Fibroblast of lung (primary cell): ENCODE measurements at regions not wholly inside any gene's neighbourhood (a gene's known extent, or its start where the extent isn't known, plus 50 kb on each side); places are given as distances from the start of the nearest gene placed in this dataset.

Experiments used
- DNase-seq, 2 donors: peaks; one replicate each; pipeline versions ENCODE4 v3.0.0 to v3.0.0-alpha.2; 2010; ENCODE audit warnings: low read depth in 2 of 2
- H2AFZ ChIP-seq: 2 replicates; pipeline ENCODE4 v1.5.1; 2012; ENCODE audit warnings: low read length, control low read depth, inconsistent platforms
- H3K27ac ChIP-seq: 2 replicates; pipeline ENCODE4 v1.5.1; 2011; ENCODE audit warnings: low read length, control low read depth; ENCODE audit not compliant: insufficient read depth
- H3K27me3 ChIP-seq: 2 replicates; pipeline ENCODE4 v1.5.1; 2011; ENCODE audit warnings: mild to moderate bottlenecking, low read length; ENCODE audit not compliant: control insufficient read depth, insufficient read depth
- H3K36me3 ChIP-seq: 2 replicates; pipeline ENCODE4 v1.5.1; 2011; ENCODE audit warnings: low read length; ENCODE audit not compliant: control insufficient read depth, insufficient read depth
- H3K4me1 ChIP-seq: 2 replicates; pipeline ENCODE4 v1.5.1; 2011; ENCODE audit warnings: low read length; ENCODE audit not compliant: control insufficient read depth, insufficient read depth; ENCODE audit errors: extremely low read depth
- H3K4me2 ChIP-seq: 2 replicates; pipeline ENCODE4 v1.5.1; 2011; ENCODE audit warnings: low read length, control low read depth; ENCODE audit not compliant: insufficient read depth; ENCODE audit errors: extremely low read depth
- H3K4me3 ChIP-seq, 4 experiments: fragments of 200-600 bp in 1 of 4; sonication (generic) in 1 of 4; replicated peaks in 1 of 4; 2 replicates each; pipeline ENCODE4 v1.5.1; 2011 to 2016; ENCODE audit warnings: low read length in 4 of 4, low read depth in 3 of 4, mild to moderate bottlenecking in 3 of 4, control low read depth in 2 of 4, inconsistent platforms in 1 of 4, mixed read lengths in 1 of 4; ENCODE audit not compliant: insufficient read depth in 1 of 4; ENCODE audit errors: control extremely low read depth in 1 of 4
- H3K79me2 ChIP-seq: 2 replicates; pipeline ENCODE4 v1.5.1; 2012; ENCODE audit warnings: mild to moderate bottlenecking, low read length, inconsistent platforms; ENCODE audit not compliant: control insufficient read depth, insufficient read depth
- H3K9ac ChIP-seq: 2 replicates; pipeline ENCODE4 v1.5.1; 2011; ENCODE audit warnings: mild to moderate bottlenecking, low read length, control low read depth; ENCODE audit not compliant: insufficient read depth
- H3K9me3 ChIP-seq: 2 replicates; pipeline ENCODE4 v1.5.1; 2012; ENCODE audit warnings: low read depth, low read length; ENCODE audit not compliant: control insufficient read depth, insufficient read depth
- H4K20me1 ChIP-seq: 2 replicates; pipeline ENCODE4 v1.5.1; 2011; ENCODE audit warnings: low read length; ENCODE audit not compliant: control insufficient read depth, insufficient read depth; ENCODE audit errors: extremely low read depth
- CTCF ChIP-seq, 2 donors: IDR thresholded peaks in 1 of 2; conservative IDR thresholded peaks in 1 of 2; 1 replicate in 1 of 2; 2 replicates in 1 of 2; pipeline ENCODE4 v1.5.1; 2011 to 2012; ENCODE audit warnings: low read length in 2 of 2, control low read depth in 1 of 2, inconsistent platforms in 1 of 2, low read depth in 1 of 2, mild to moderate bottlenecking in 1 of 2
- EZH2 ChIP-seq: IDR thresholded peaks from 2 replicates; pipeline ENCODE4 v1.5.1; 2012; ENCODE audit warnings: low read length, control low read depth, mild to moderate bottlenecking; ENCODE audit errors: missing control alignments

- Histone ChIP-seq H3K4me3 (no peak overlapping the region), H3K9ac (no peak overlapping the region), H3K4me2 (no peak overlapping the region), H3K27ac (no peak overlapping the region), H3K9me3 (no peaks in the 10 kb centered on the region), H4K20me1 (no peaks in the 10 kb centered on the region), H3K27me3 (peaks cover 2% of the 10 kb centered on the region), H2AFZ (no peak overlapping the region), H3K79me2 (no peaks in the 10 kb centered on the region), H3K4me1 (no peaks in the 10 kb centered on the region), H3K36me3 (no peaks in the 10 kb centered on the region)
- TF ChIP-seq EZH2 (no peak), CTCF (conservative IDR thresholded peaks at IDR 0.05 in 1 of 2, IDR thresholded peaks at IDR 0.05 in 1 of 2; ENCODE audit: low read depth in 1 of 2, low read length in 2 of 2) (no peak)
- DNase-seq, result peak in 1 of 2 donors; percentile 6
Measured at GRCh38 chr6:43849844-43850243, 79.8 kb downstream of the VEGFA start.

- no peak for TF ChIP-seq CTCF (conservative IDR thresholded peaks at IDR 0.05 in 1 of 2, IDR thresholded peaks at IDR 0.05 in 1 of 2; ENCODE audit: low read depth in 1 of 2, low read length in 2 of 2)
- TF ChIP-seq EZH2, result no peak
- Histone ChIP-seq H3K27ac (no peak overlapping the region), H3K9me3 (no peaks in the 10 kb centered on the region), H3K4me3 (no peak overlapping the region), H3K4me2 (no peak overlapping the region), H3K36me3 (no peaks in the 10 kb centered on the region), H3K27me3 (peaks cover 2% of the 10 kb centered on the region), H3K79me2 (no peaks in the 10 kb centered on the region), H3K9ac (no peak overlapping the region), H4K20me1 (no peaks in the 10 kb centered on the region), H2AFZ (no peak overlapping the region), H3K4me1 (no peaks in the 10 kb centered on the region)
- DNase-seq, result no peak
Measured at GRCh38 chr6:43848671-43849391, 78.8 kb downstream of the VEGFA start.

- no peak for TF ChIP-seq CTCF (conservative IDR thresholded peaks at IDR 0.05 in 1 of 2, IDR thresholded peaks at IDR 0.05 in 1 of 2; ENCODE audit: low read depth in 1 of 2, low read length in 2 of 2)
- no peak for TF ChIP-seq EZH2
- Histone ChIP-seq H3K27me3 (peaks cover 2% of the 10 kb centered on the region), H4K20me1 (no peaks in the 10 kb centered on the region), H2AFZ (no peak overlapping the region), H3K9ac (no peak overlapping the region), H3K79me2 (no peaks in the 10 kb centered on the region), H3K9me3 (no peaks in the 10 kb centered on the region), H3K27ac (no peak overlapping the region), H3K4me2 (no peak overlapping the region), H3K4me1 (no peaks in the 10 kb centered on the region), H3K36me3 (no peaks in the 10 kb centered on the region), H3K4me3 (no peak overlapping the region)
- DNase-seq, result peak in 1 of 2 donors; percentile 35
Measured at GRCh38 chr6:43847741-43848630, 78.0 kb downstream of the VEGFA start.
